SK-N-SH (cell line): ENCODE measurements at regions not wholly inside any gene's neighbourhood (a gene's known extent, or its start where the extent isn't known, plus 50 kb on each side); places are given as distances from the start of the nearest gene placed in this dataset.

ENCODE experiments used
- CTCF ChIA-PET: fragments of 300-600, 350-600 bp; formaldehyde crosslinking; extraction: SDS; loops from one replicate; lab custom pipeline; 2021; lab: Yijun Ruan, JAX
- POLR2A ChIA-PET: fragments of 350-600 bp; sonication (Branson Sonifier 250); formaldehyde crosslinking; extraction: SDS; loops from one replicate; lab custom pipeline; 2020; ENCODE audit warnings: antibody characterized with exemption, inconsistent platforms; lab: Yijun Ruan, JAX
- DNase-seq: peaks from one replicate; pipeline ENCODE4 v3.0.0; 2012
- H2AFZ ChIP-seq: fragments of 200-600 bp; sonication (generic); 2 replicates; pipeline ENCODE4 v1.8.1; 2016; ENCODE audit warnings: antibody characterized with exemption, mild to moderate bottlenecking, low read depth
- H3F3A ChIP-seq: fragments of 200-600 bp; sonication (generic); replicated peaks from 2 replicates; pipeline ENCODE3; 2016; ENCODE audit warnings: antibody characterized with exemption, mild to moderate bottlenecking; ENCODE audit not compliant: insufficient read depth
- H3K27ac ChIP-seq, 2 experiments: fragments of 200-500 bp in 1 of 2; fragments of 200-600 bp in 1 of 2; sonication (Bioruptor generic) in 1 of 2; sonication (generic), shearing (Covaris generic) in 1 of 2; 2 replicates each; pipeline versions ENCODE4 v1.5.1 to v1.6.1; 2014 to 2016; ENCODE audit warnings: low read depth in 2 of 2, inconsistent platforms in 1 of 2, low read length in 1 of 2, mild to moderate bottlenecking in 1 of 2, mixed read lengths in 1 of 2
- H3K27me3 ChIP-seq: fragments of 200-600 bp; sonication (generic), shearing (Covaris generic); 2 replicates; pipeline ENCODE4 v1.6.1; 2016; ENCODE audit warnings: mixed run types; ENCODE audit not compliant: insufficient read depth
- H3K36me3 ChIP-seq, 2 experiments: fragments of 200-500 bp in 1 of 2; fragments of 200-600 bp in 1 of 2; sonication (Bioruptor generic) in 1 of 2; sonication (generic) in 1 of 2; replicated peaks in 1 of 2; 2 replicates each; pipeline versions ENCODE3 to v1.5.1; 2014 to 2016; ENCODE audit warnings: low read length in 1 of 2, mild to moderate bottlenecking in 1 of 2; ENCODE audit not compliant: insufficient read depth in 2 of 2, control insufficient read depth in 1 of 2
- H3K4me1 ChIP-seq, 2 experiments: fragments of 200-500 bp in 1 of 2; fragments of 200-600 bp in 1 of 2; sonication (Bioruptor generic) in 1 of 2; sonication (generic), shearing (Covaris generic) in 1 of 2; 2 replicates each; pipeline versions ENCODE4 v1.5.1 to v1.6.1; 2014 to 2016; ENCODE audit warnings: low read depth in 1 of 2, low read length in 1 of 2, mixed run types in 1 of 2; ENCODE audit not compliant: insufficient read depth in 2 of 2, control insufficient read depth in 1 of 2
- H3K4me2 ChIP-seq: fragments of 200-600 bp; sonication (generic), shearing (Covaris generic); 2 replicates; pipeline ENCODE4 v1.6.1; 2017; ENCODE audit warnings: mixed run types
- H3K4me3 ChIP-seq, 2 experiments: fragments of 200-500 bp in 1 of 2; fragments of 200-600 bp in 1 of 2; sonication (Bioruptor generic) in 1 of 2; sonication (generic), shearing (Covaris generic) in 1 of 2; 2 replicates each; pipeline versions ENCODE4 v1.5.1 to v1.8.1; 2014 to 2016; ENCODE audit warnings: low read depth in 2 of 2, inconsistent platforms in 1 of 2, low read length in 1 of 2, mild to moderate bottlenecking in 1 of 2, mixed read lengths in 1 of 2, moderate library complexity in 1 of 2
- H3K79me2 ChIP-seq: fragments of 200-600 bp; sonication (generic); 2 replicates; pipeline ENCODE4 v1.8.1; 2017; ENCODE audit warnings: mild to moderate bottlenecking; ENCODE audit not compliant: insufficient read depth
- H3K9ac ChIP-seq: fragments of 200-600 bp; sonication (generic); 2 replicates; pipeline ENCODE4 v1.6.1; 2017; ENCODE audit warnings: mixed run types
- H3K9me2 ChIP-seq: fragments of 200-600 bp; sonication (generic); 2 replicates; pipeline ENCODE4 v1.6.1; 2017; ENCODE audit warnings: mixed run types
- H3K9me3 ChIP-seq: fragments of 200-600 bp; sonication (generic); 2 replicates; pipeline ENCODE4 v1.6.1; 2017; ENCODE audit warnings: mixed run types, mild to moderate bottlenecking, moderate library complexity
- H4K20me1 ChIP-seq: fragments of 200-600 bp; sonication (generic); 2 replicates; pipeline ENCODE4 v1.6.1; 2017; ENCODE audit warnings: mild to moderate bottlenecking, mixed run types; ENCODE audit not compliant: insufficient read depth
- ELF1 ChIP-seq: IDR thresholded peaks from 2 replicates; pipeline ENCODE4 v1.4.0; 2012
- EP300 ChIP-seq, 2 experiments: IDR thresholded peaks; 2 replicates each; pipeline versions ENCODE4 v1.4.0 to v1.6.1; 2012; ENCODE audit warnings: borderline replicate concordance in 1 of 2, low read depth in 1 of 2, low read length in 1 of 2
- FOSL2 ChIP-seq: IDR thresholded peaks from 2 replicates; pipeline ENCODE4 v1.4.0; 2012; ENCODE audit warnings: low read depth, mild to moderate bottlenecking, moderate library complexity, borderline replicate concordance
- FOXJ3 ChIP-seq: sonication (generic); formaldehyde crosslinking; IDR thresholded peaks from 2 replicates; pipeline ENCODE4 v1.5.1; 2020; ENCODE audit warnings: mild to moderate bottlenecking, missing genetic modification reagents
- FOXM1 ChIP-seq: IDR thresholded peaks from 2 replicates; pipeline ENCODE4 v1.4.0; 2012; ENCODE audit warnings: low read depth, mild to moderate bottlenecking
- GABPA ChIP-seq: IDR thresholded peaks from 2 replicates; pipeline ENCODE4 v1.4.0; 2012; ENCODE audit warnings: low read depth, mild to moderate bottlenecking
- GATA2 ChIP-seq: sonication (generic); formaldehyde crosslinking; IDR thresholded peaks from 2 replicates; pipeline ENCODE4 v1.5.0; 2020; ENCODE audit warnings: mild to moderate bottlenecking, missing genetic modification reagents
- JUND ChIP-seq: IDR thresholded peaks from 2 replicates; pipeline ENCODE4 v1.4.0; 2012
- MEF2A ChIP-seq: IDR thresholded peaks from 2 replicates; pipeline ENCODE4 v1.4.0; 2012; ENCODE audit warnings: low read depth, borderline replicate concordance
- MXI1 ChIP-seq: IDR thresholded peaks from 2 replicates; pipeline ENCODE4 v1.6.1; 2012; ENCODE audit warnings: mild to moderate bottlenecking, low read depth, low read length, improper control_type of control experiment
- NFIC ChIP-seq: IDR thresholded peaks from 2 replicates; pipeline ENCODE4 v1.4.0; 2012; ENCODE audit warnings: borderline replicate concordance
- POLR2AphosphoS5 ChIP-seq: IDR thresholded peaks from 2 replicates; pipeline ENCODE4 v1.6.1; 2012; ENCODE audit warnings: low read depth, low read length
- RFX5 ChIP-seq: IDR thresholded peaks from 2 replicates; pipeline ENCODE4 v1.6.1; 2012; ENCODE audit warnings: mild to moderate bottlenecking, improper control_type of control experiment, low read length
- RXRA ChIP-seq: IDR thresholded peaks from 2 replicates; pipeline ENCODE4 v1.4.0; 2012; ENCODE audit warnings: low read depth, mild to moderate bottlenecking, borderline replicate concordance
- SMC3 ChIP-seq: IDR thresholded peaks from 2 replicates; pipeline ENCODE4 v1.6.1; 2012; ENCODE audit warnings: low read depth, low read length, improper control_type of control experiment
- TAF1 ChIP-seq: IDR thresholded peaks from 2 replicates; pipeline ENCODE4 v1.6.1; 2012; ENCODE audit warnings: low read depth, mild to moderate bottlenecking, low read length, moderate library complexity, borderline replicate concordance
- TCF12 ChIP-seq: IDR thresholded peaks from 2 replicates; pipeline ENCODE4 v1.4.0; 2012
- WGBS: methylation state at CpG from one replicate; pipeline ENCODE4 v1.1.6; 2017; ENCODE audit warnings: low lambda C conversion rate; 5-methylcytosine and 5-hydroxymethylcytosine counted together
- TF ChIP-seq, protein P1 (sequence below): IDR thresholded peaks from 2 replicates; pipeline ENCODE4 v1.4.0; 2012; ENCODE audit warnings: low read depth
- TF ChIP-seq, protein P2 (sequence below): IDR thresholded peaks from 2 replicates; pipeline ENCODE4 v1.4.0; 2012; ENCODE audit warnings: low read depth, borderline replicate concordance
- TF ChIP-seq, protein P3 (sequence below): fragments of 150-350 bp; IDR thresholded peaks from 2 replicates; pipeline ENCODE4 v1.6.1; 2016; ENCODE audit warnings: mild to moderate bottlenecking, low read depth, low read length
- TF ChIP-seq, protein P4 (sequence below): IDR thresholded peaks from 2 replicates; pipeline ENCODE4; 2012

DNA sequence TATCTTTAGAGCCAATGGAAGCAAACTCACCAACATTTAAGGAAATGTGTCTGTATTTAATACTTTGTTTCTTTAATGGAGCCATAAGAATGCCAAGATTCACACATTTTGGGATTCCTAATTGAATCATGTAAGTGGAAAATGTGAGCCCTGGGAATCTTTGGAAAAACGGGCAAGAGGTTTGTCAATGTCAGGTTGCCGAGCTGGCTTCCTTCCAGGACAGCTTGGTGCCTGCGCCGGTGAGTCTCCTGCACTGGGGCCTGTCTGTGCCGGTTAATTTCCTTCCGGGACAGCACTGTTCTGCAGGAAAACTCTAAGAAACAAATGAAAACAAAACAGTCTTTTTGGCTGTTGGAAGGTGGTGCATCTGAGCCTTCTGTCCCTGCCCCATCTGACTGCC, 210.6 kb downstream of the HAPSTR1 start:
- H2AFZ ChIP-seq = no peak overlapping the region
- TF ChIP-seq GATA2 (CRISPR knock-in tag) = no peak
- TF ChIP-seq, protein P1, sequence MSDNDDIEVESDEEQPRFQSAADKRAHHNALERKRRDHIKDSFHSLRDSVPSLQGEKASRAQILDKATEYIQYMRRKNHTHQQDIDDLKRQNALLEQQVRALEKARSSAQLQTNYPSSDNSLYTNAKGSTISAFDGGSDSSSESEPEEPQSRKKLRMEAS = no peak
- TF ChIP-seq, protein P2, sequence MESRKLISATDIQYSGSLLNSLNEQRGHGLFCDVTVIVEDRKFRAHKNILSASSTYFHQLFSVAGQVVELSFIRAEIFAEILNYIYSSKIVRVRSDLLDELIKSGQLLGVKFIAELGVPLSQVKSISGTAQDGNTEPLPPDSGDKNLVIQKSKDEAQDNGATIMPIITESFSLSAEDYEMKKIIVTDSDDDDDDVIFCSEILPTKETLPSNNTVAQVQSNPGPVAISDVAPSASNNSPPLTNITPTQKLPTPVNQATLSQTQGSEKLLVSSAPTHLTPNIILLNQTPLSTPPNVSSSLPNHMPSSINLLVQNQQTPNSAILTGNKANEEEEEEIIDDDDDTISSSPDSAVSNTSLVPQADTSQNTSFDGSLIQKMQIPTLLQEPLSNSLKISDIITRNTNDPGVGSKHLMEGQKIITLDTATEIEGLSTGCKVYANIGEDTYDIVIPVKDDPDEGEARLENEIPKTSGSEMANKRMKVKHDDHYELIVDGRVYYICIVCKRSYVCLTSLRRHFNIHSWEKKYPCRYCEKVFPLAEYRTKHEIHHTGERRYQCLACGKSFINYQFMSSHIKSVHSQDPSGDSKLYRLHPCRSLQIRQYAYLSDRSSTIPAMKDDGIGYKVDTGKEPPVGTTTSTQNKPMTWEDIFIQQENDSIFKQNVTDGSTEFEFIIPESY = no peak
- TF ChIP-seq JUND = no peak
- no peak for TF ChIP-seq TCF12
- TF ChIP-seq MXI1 = no peak
- no peak for TF ChIP-seq GABPA
- TF ChIP-seq, protein P3, sequence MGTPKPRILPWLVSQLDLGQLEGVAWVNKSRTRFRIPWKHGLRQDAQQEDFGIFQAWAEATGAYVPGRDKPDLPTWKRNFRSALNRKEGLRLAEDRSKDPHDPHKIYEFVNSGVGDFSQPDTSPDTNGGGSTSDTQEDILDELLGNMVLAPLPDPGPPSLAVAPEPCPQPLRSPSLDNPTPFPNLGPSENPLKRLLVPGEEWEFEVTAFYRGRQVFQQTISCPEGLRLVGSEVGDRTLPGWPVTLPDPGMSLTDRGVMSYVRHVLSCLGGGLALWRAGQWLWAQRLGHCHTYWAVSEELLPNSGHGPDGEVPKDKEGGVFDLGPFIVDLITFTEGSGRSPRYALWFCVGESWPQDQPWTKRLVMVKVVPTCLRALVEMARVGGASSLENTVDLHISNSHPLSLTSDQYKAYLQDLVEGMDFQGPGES = no peak
- TF ChIP-seq, protein P4, sequence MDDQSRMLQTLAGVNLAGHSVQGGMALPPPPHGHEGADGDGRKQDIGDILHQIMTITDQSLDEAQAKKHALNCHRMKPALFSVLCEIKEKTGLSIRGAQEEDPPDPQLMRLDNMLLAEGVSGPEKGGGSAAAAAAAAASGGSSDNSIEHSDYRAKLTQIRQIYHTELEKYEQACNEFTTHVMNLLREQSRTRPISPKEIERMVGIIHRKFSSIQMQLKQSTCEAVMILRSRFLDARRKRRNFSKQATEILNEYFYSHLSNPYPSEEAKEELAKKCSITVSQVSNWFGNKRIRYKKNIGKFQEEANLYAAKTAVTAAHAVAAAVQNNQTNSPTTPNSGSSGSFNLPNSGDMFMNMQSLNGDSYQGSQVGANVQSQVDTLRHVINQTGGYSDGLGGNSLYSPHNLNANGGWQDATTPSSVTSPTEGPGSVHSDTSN = no peak
- TF ChIP-seq RXRA = no peak
- TF ChIP-seq NFIC = no peak
- TF ChIP-seq, all 33 proteins: peak for 0
- Histone ChIP-seq H3K9me3 (no peaks in the 10 kb centered on the region), H3K4me2 (no peak overlapping the region), H3K4me1 (no peaks in the 10 kb centered on the region), H3K9me2 (no peaks in the 10 kb centered on the region), H3K79me2 (no peaks in the 10 kb centered on the region), H3K27ac (no peak overlapping the region), H3K9ac (no peak overlapping the region), H4K20me1 (no peaks in the 10 kb centered on the region), H3K27me3 (no peaks in the 10 kb centered on the region), H3F3A (no peaks in the 10 kb centered on the region), H3K4me3 (no peak overlapping the region), H3K36me3 (no peaks in the 10 kb centered on the region)
- no peak for DNase-seq
- 41% methylated on average over 6 of the region's 6 CpGs for WGBS
- ChIA-PET CTCF (interaction anchor here (1.3 kb wide), 1 partner anchor 879 kb away, joined by 7 read pairs; the partner anchor contains the start of gene GRIN2A), POLR2A (no interaction called here)

DNA sequence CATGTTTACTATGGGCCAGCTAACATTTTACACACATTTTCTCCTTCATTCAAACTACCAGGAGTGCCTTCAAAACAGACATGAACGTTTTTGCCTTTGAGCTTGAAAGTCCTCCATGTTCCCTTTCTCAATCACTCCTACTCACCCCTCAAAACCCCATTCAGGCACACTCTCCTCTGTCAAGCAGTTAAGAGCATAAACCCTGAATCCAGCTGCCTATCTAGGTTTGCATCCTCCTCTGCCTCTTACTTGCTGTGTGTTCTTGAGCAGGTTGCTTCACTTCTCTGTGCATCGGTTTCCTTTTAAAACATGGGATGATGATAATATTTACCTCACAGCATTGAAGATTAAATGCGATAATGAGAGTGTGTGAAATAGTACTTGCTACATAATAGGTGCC, 215.3 kb downstream of the HAPSTR1 start:
- no peaks in the 10 kb centered on the region for H3K36me3 ChIP-seq
- H3K9ac ChIP-seq = no peak overlapping the region
- H3K27ac ChIP-seq = no peak overlapping the region
- ChIA-PET POLR2A (interaction anchor here (1.0 kb wide), 1 partner anchor 58 kb away, joined by 3 read pairs; no protein-coding TSS in a partner anchor), CTCF (interaction anchor here (1.2 kb wide), 1 partner anchor 9 kb away, joined by 6 read pairs; no protein-coding TSS in a partner anchor)
- H3K4me2 ChIP-seq = no peak overlapping the region
- H3K9me3 ChIP-seq = no peaks in the 10 kb centered on the region
- H3K27me3 ChIP-seq = no peaks in the 10 kb centered on the region
- WGBS = 27% methylated on average over 3 of the region's 3 CpGs
- no peaks in the 10 kb centered on the region for H3K9me2 ChIP-seq
- H3K79me2 ChIP-seq = no peaks in the 10 kb centered on the region
- no peaks in the 10 kb centered on the region for H3F3A ChIP-seq
- DNase-seq = no peak
- no peak overlapping the region for H3K4me3 ChIP-seq
- peaks cover 0 to 5% of the 10 kb centered on the region in 2 experiments; a peak in 1 of 4 replicates for H3K4me1 ChIP-seq
- H2AFZ ChIP-seq = no peak overlapping the region
- no peaks in the 10 kb centered on the region for H4K20me1 ChIP-seq
- no peak for TF ChIP-seq POLR2AphosphoS5
- no peak for TF ChIP-seq FOXM1
- TF ChIP-seq ELF1 = no peak
- TF ChIP-seq RXRA = no peak
- TF ChIP-seq EP300 (IDR thresholded peaks at IDR 0.05; ENCODE audit: borderline replicate concordance in 1 of 2, low read depth in 1 of 2, low read length in 1 of 2) = no peak
- TF ChIP-seq, protein P3 = no peak
- no peak for TF ChIP-seq MEF2A
- no peak for TF ChIP-seq SMC3
- TF ChIP-seq GATA2 (CRISPR knock-in tag) = no peak
- TF ChIP-seq GABPA = no peak
- no peak for TF ChIP-seq JUND
- TF ChIP-seq RFX5 = no peak
- TF ChIP-seq FOXJ3 (CRISPR knock-in tag) = no peak
- TF ChIP-seq, protein P4 = no peak
- no peak for TF ChIP-seq FOSL2
- TF ChIP-seq TAF1 = no peak
